ENCODE measurements at regions not wholly inside any gene's neighbourhood (a gene's known extent, or its start where the extent isn't known, plus 50 kb on each side); places are given as distances from the start of the nearest gene placed in this dataset.

DNA sequence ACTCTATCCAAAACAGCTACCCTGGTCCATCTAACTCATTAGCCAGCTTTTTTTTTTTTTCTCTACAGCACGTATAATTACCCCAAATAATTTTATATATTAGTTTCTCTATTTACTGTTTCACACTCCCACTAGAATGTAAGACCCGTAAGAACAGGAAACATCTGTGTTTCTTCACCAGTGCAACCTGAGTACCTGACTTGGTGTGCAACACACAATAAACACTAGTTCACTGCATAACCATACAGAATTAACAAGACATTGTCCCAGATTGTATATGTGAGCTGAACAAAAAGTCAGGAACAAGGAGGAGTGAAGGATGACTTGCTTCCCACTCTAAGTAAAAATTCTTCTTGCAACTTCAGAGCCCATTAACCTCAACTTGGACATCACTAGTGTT, 180.2 kb upstream of the AKR1E2 start:
- no peaks in the 10 kb centered on the region for H3K36me3 ChIP-seq (ENCODE audit: control insufficient read depth in 4 of 4, insufficient read depth in 3 of 4, low read depth in 1 of 4, low read length in 3 of 4)
- WGBS, result 58% methylated on average over 2 of the region's 2 CpGs
- no peaks in the 10 kb centered on the region for H3K4me1 ChIP-seq (ENCODE audit: control insufficient read depth in 4 of 4, insufficient read depth in 4 of 4, low read length in 3 of 4)

DNA sequence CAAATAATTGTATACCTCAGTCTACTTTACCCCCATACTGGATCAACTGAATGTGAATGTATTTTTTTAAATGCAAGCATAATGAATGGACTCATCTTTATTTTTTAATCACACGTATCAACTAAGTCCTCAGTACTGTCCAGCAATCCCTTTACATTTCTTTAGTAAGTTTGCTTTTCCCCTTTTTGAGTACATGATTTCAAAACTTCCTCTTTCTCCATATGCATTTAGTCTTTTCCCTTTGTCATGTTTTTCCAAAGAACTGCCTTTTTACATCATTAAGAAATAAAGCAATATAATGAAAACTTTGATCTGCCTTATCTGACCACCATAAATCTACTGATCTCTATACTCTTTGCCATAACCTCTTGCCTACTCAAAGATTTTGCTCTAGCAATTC, 182.5 kb upstream of the AKR1E2 start:
- Histone ChIP-seq H3K27ac (ENCODE audit: low read depth in 1 of 2, low read length in 2 of 2) (no peak overlapping the region), H3K9ac (ENCODE audit: low read depth in 1 of 2, low read length in 2 of 2) (no peak overlapping the region), H3K9me3 (ENCODE audit: control insufficient read depth in 4 of 4, low read length in 3 of 4) (no peaks in the 10 kb centered on the region), H3K27me3 (ENCODE audit: control insufficient read depth in 4 of 4, insufficient read depth in 4 of 4, low read length in 3 of 4) (no peaks in the 10 kb centered on the region), H3K4me1 (ENCODE audit: control insufficient read depth in 4 of 4, insufficient read depth in 4 of 4, low read length in 3 of 4) (no peaks in the 10 kb centered on the region), H3K36me3 (ENCODE audit: control insufficient read depth in 4 of 4, insufficient read depth in 3 of 4, low read depth in 1 of 4, low read length in 3 of 4) (no peaks in the 10 kb centered on the region), H3K4me3 (ENCODE audit: low read depth in 1 of 3, low read length in 3 of 3) (no peak overlapping the region)
- no peak for DNase-seq (ENCODE audit: low spot score)
- TF ChIP-seq FOXA2 (IDR thresholded peaks at IDR 0.05), result no peak
- no peak for TF ChIP-seq TAF1 (conservative IDR thresholded peaks at IDR 0.05)
- no peak for TF ChIP-seq SP1 (IDR thresholded peaks at IDR 0.05)
- no peak for TF ChIP-seq EGR1 (IDR thresholded peaks at IDR 0.05; ENCODE audit: low read depth in 2 of 2)
- TF ChIP-seq JUND (IDR thresholded peaks at IDR 0.05), result no peak
- TF ChIP-seq, protein P1, sequence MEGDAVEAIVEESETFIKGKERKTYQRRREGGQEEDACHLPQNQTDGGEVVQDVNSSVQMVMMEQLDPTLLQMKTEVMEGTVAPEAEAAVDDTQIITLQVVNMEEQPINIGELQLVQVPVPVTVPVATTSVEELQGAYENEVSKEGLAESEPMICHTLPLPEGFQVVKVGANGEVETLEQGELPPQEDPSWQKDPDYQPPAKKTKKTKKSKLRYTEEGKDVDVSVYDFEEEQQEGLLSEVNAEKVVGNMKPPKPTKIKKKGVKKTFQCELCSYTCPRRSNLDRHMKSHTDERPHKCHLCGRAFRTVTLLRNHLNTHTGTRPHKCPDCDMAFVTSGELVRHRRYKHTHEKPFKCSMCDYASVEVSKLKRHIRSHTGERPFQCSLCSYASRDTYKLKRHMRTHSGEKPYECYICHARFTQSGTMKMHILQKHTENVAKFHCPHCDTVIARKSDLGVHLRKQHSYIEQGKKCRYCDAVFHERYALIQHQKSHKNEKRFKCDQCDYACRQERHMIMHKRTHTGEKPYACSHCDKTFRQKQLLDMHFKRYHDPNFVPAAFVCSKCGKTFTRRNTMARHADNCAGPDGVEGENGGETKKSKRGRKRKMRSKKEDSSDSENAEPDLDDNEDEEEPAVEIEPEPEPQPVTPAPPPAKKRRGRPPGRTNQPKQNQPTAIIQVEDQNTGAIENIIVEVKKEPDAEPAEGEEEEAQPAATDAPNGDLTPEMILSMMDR (IDR thresholded peaks at IDR 0.05; ENCODE audit: low read depth, low read length, missing input control), result no peak
- no peak for TF ChIP-seq NR2F2 (IDR thresholded peaks at IDR 0.05)
- 93% methylated on average over 1 of the region's 1 CpG for WGBS

More for the DNA sequence above, 180.2 kb upstream of the AKR1E2 start:
- H3K4me3 ChIP-seq (ENCODE audit: low read depth in 1 of 3, low read length in 3 of 3), result no peak overlapping the region
- DNase-seq (ENCODE audit: low spot score), result no peak
- TF ChIP-seq, protein P1 (IDR thresholded peaks at IDR 0.05; ENCODE audit: low read depth, low read length, missing input control), result no peak
- TF ChIP-seq EGR1 (IDR thresholded peaks at IDR 0.05; ENCODE audit: low read depth in 2 of 2), result no peak
- no peak for TF ChIP-seq NR2F2 (IDR thresholded peaks at IDR 0.05)
- no peak for TF ChIP-seq RAD21 (IDR thresholded peaks at IDR 0.05)
- TF ChIP-seq YY1 (IDR thresholded peaks at IDR 0.05), result no peak
- no peak for TF ChIP-seq GABPA (IDR thresholded peaks at IDR 0.05 in 1 of 2, conservative IDR thresholded peaks at IDR 0.05 in 1 of 2)
- TF ChIP-seq SP1 (IDR thresholded peaks at IDR 0.05), result no peak
- TF ChIP-seq FOXA1 (IDR thresholded peaks at IDR 0.05), result no peak
- no peak for TF ChIP-seq FOXA2 (IDR thresholded peaks at IDR 0.05)
- TF ChIP-seq MAX (IDR thresholded peaks at IDR 0.05), result no peak
- TF ChIP-seq REST (IDR thresholded peaks at IDR 0.05), result no peak
- TF ChIP-seq ATF3 (IDR thresholded peaks at IDR 0.05), result no peak
- H3K9me3 ChIP-seq (ENCODE audit: control insufficient read depth in 4 of 4, low read length in 3 of 4), result no peaks in the 10 kb centered on the region
- H3K9ac ChIP-seq (ENCODE audit: low read depth in 1 of 2, low read length in 2 of 2), result no peak overlapping the region
- no peaks in the 10 kb centered on the region for H3K27me3 ChIP-seq (ENCODE audit: control insufficient read depth in 4 of 4, insufficient read depth in 4 of 4, low read length in 3 of 4)
- no peak overlapping the region for H3K27ac ChIP-seq (ENCODE audit: low read depth in 1 of 2, low read length in 2 of 2)

All from liver (tissue), 8 donors.